Omental fat pad (tissue), 3 donors: ENCODE measurements at regions not wholly inside any gene's neighbourhood (a gene's known extent, or its start where the extent isn't known, plus 50 kb on each side); places are given as distances from the start of the nearest gene placed in this dataset.
"Not testable (repeated sequence)": the region's sequence is repeated elsewhere in the genome, so short reads cannot be mapped to it uniquely, and the experiment has no call there.

Source experiments
- ATAC-seq: fragments of 150-250 bp; one replicate; pipeline ENCODE4 v1.9.1; 2016; ENCODE audit warnings: mild to moderate bottlenecking, moderate library complexity; ENCODE audit not compliant: low FRiP score
- DNase-seq: peaks from one replicate; pipeline ENCODE4 v3.0.0-alpha.2; 2019; ENCODE audit warnings: low spot score
- CTCF ChIP-seq, 3 donors: fragments of 450-650 bp; IDR thresholded peaks; one replicate each; pipeline ENCODE4 v1.5.1; 2016 to 2017; ENCODE audit warnings: antibody characterized with exemption in 3 of 3, mild to moderate bottlenecking in 3 of 3, moderate library complexity in 2 of 3

- ATAC-seq = no peak
- TF ChIP-seq CTCF (IDR thresholded peaks at IDR 0.05) = no peak
- no peak for DNase-seq
These were observed 187.2 kb downstream of the TXNL1 start for GRCh38 chr18:56451188-56451587.

GRCh38 chr18:56448751-56449150 lies 189.6 kb downstream of the TXNL1 start:
- DNase-seq (no peak), ATAC-seq (no peak)
- no peak for TF ChIP-seq CTCF (IDR thresholded peaks at IDR 0.05)

- ATAC-seq (no peak), DNase-seq (no peak)
- TF ChIP-seq CTCF (IDR thresholded peaks at IDR 0.05) = no peak
These were observed 193.0 kb downstream of the TXNL1 start for GRCh38 chr18:56445422-56445821.

- TF ChIP-seq CTCF (IDR thresholded peaks at IDR 0.05) = no peak
- DNase-seq = no peak
- no peak for ATAC-seq
These were observed 194.2 kb downstream of the TXNL1 start for GRCh38 chr18:56444201-56444600.

GRCh38 chr18:56443166-56443907 lies 195.1 kb downstream of the TXNL1 start:
- no peak for ATAC-seq
- no peak for DNase-seq
- no peak for TF ChIP-seq CTCF (IDR thresholded peaks at IDR 0.05)

GRCh38 chr18:56438480-56438879 lies 199.9 kb downstream of the TXNL1 start:
- DNase-seq, ATAC-seq: not testable (repeated sequence)

- no peak for TF ChIP-seq CTCF (IDR thresholded peaks at IDR 0.05)
- ATAC-seq (no peak), DNase-seq (no peak)
These were observed 201.7 kb downstream of the TXNL1 start for GRCh38 chr18:56436651-56437050.
